ENCODE measurements at regions not wholly inside any gene's neighbourhood (a gene's known extent, or its start where the extent isn't known, plus 50 kb on each side); places are given as distances from the start of the nearest gene placed in this dataset.
"Not testable (repeated sequence)": the region's sequence is repeated elsewhere in the genome, so short reads cannot be mapped to it uniquely, and the experiment has no call there.

DNA sequence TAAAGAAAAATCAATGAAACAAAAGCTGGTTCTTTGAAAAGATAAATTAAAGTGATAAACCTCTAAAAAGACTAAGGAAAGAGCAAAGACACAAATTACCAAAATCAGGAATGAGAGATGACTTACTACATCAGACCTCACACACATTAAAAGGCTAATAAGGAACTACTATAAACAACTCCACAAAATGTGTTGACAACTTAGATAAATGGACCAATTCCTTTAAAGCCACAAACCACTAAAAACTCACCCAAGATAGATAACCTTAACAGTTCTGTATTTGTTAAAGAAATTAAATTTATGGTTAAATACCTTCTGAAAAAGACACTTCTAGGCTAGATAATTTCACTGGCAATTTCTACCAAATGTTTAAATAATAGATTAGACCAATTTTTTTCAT is 170.4 kb downstream of the SMAD6 start:
- Histone ChIP-seq H3K4me3 (ENCODE audit: low read depth, low read length, poor library complexity, severe bottlenecking) (no peak overlapping the region), H3K4me2 (ENCODE audit: low read length) (peak overlapping the region; percentile 22; the same call in 1 of the 2 replicates), H3K27ac (ENCODE audit: low read depth, low read length, poor library complexity, severe bottlenecking) (no peak overlapping the region), H2AFZ (ENCODE audit: low read length) (no peak overlapping the region), H3K4me1 (ENCODE audit: insufficient read depth, low read length, poor library complexity, severe bottlenecking) (peaks cover 14% of the 10 kb centered on the region), H4K20me1 (ENCODE audit: insufficient read depth, low read length) (no peaks in the 10 kb centered on the region), H3K36me3 (ENCODE audit: insufficient read depth, low read length) (no peaks in the 10 kb centered on the region), H3K79me2 (ENCODE audit: insufficient read depth, low read depth, low read length) (no peaks in the 10 kb centered on the region), H3K9me3 (ENCODE audit: low read length) (no peaks in the 10 kb centered on the region), H3K9me2 (ENCODE audit: insufficient read depth, low read length) (no peaks in the 10 kb centered on the region)
- no peak for DNase-seq (ENCODE audit: low spot score)
- POLR2A ChIA-PET, result interaction anchor here (0.9 kb wide), 1 partner anchor 23 kb away, joined by 3 read pairs; no protein-coding TSS in a partner anchor
- intact Hi-C loops (cut with micrococcal nuclease; ENCODE audit: unreplicated experiment), result no loop called here
- no TSS peak for BruUV-seq (replicated peaks)
- CTCF ChIA-PET (ENCODE audit: unreplicated experiment), result no interaction called here
- TF ChIP-seq, protein P1, sequence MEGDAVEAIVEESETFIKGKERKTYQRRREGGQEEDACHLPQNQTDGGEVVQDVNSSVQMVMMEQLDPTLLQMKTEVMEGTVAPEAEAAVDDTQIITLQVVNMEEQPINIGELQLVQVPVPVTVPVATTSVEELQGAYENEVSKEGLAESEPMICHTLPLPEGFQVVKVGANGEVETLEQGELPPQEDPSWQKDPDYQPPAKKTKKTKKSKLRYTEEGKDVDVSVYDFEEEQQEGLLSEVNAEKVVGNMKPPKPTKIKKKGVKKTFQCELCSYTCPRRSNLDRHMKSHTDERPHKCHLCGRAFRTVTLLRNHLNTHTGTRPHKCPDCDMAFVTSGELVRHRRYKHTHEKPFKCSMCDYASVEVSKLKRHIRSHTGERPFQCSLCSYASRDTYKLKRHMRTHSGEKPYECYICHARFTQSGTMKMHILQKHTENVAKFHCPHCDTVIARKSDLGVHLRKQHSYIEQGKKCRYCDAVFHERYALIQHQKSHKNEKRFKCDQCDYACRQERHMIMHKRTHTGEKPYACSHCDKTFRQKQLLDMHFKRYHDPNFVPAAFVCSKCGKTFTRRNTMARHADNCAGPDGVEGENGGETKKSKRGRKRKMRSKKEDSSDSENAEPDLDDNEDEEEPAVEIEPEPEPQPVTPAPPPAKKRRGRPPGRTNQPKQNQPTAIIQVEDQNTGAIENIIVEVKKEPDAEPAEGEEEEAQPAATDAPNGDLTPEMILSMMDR (conservative IDR thresholded peaks at IDR 0.05; ENCODE audit: low read length), result no peak
- TF ChIP-seq EZH2phosphoT487 (IDR thresholded peaks at IDR 0.05; ENCODE audit: borderline replicate concordance, low read depth, low read length), result no peak

DNA sequence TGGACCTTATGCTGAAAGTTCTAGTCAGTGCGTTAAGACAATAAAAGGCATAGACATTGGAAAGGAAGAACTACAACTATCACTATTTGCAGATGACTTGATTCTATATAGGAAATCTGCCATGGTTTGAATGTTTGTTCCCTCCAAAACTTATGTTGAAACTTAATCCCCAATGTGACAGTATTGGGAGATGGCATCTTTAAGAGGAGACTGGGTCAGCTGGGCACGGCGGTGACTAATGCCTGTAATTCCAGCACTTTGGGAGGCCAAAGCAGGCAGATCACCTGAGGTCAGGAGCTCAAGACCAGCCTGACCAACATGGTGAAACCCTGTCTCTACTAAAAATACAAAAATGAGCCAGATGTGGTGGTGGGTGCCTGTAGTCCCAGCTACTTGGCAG is 171.3 kb downstream of the SMAD6 start:
- BruUV-seq (replicated peaks); DNase-seq (ENCODE audit: low spot score); H3K9me2 ChIP-seq (ENCODE audit: insufficient read depth, low read length); H2AFZ ChIP-seq (ENCODE audit: low read length); H3K4me3 ChIP-seq (ENCODE audit: low read depth, low read length, poor library complexity, severe bottlenecking); H3K79me2 ChIP-seq (ENCODE audit: insufficient read depth, low read depth, low read length); H3K27ac ChIP-seq (ENCODE audit: low read depth, low read length, poor library complexity, severe bottlenecking); intact Hi-C loops (cut with micrococcal nuclease; ENCODE audit: unreplicated experiment); H4K20me1 ChIP-seq (ENCODE audit: insufficient read depth, low read length); CTCF ChIA-PET (ENCODE audit: unreplicated experiment); H3K9me3 ChIP-seq (ENCODE audit: low read length); H3K36me3 ChIP-seq (ENCODE audit: insufficient read depth, low read length); POLR2A ChIA-PET; H3K4me2 ChIP-seq (ENCODE audit: low read length): not testable (repeated sequence)
- peaks cover 14% of the 10 kb centered on the region for H3K4me1 ChIP-seq (ENCODE audit: insufficient read depth, low read length, poor library complexity, severe bottlenecking)

DNA sequence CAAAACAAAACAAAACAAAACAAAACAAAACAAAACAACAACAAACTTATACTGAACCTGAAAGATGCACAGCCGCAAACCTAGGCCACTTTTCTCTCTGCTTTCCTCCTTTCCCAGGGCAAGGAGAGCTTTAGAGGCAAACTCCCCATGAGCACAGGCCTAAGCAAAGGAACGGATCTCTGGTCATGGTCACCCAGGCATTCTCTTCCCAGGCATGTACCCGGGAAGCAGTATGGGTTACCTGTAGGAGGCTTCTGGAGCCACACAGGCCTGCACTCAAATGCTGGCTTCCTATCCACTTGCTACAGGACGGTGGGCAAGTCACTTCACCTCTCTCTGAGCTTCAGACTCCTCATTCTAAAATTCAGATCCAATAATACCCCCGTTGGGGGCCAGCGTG is 171.8 kb downstream of the SMAD6 start:
- H3K36me3 ChIP-seq (ENCODE audit: insufficient read depth, low read length), result no peaks in the 10 kb centered on the region
- H3K4me1 ChIP-seq (ENCODE audit: insufficient read depth, low read length, poor library complexity, severe bottlenecking), result peaks cover 18% of the 10 kb centered on the region
- BruUV-seq (replicated peaks), result no TSS peak
- H3K9me2 ChIP-seq (ENCODE audit: insufficient read depth, low read length), result no peaks in the 10 kb centered on the region
- ChIA-PET POLR2A (interaction anchor here (0.5 kb wide), 1 partner anchor 15 kb away, joined by 3 read pairs; no protein-coding TSS in a partner anchor), CTCF (ENCODE audit: unreplicated experiment) (no interaction called here)
- intact Hi-C loops (cut with micrococcal nuclease; ENCODE audit: unreplicated experiment), result no loop called here
- H4K20me1 ChIP-seq (ENCODE audit: insufficient read depth, low read length), result no peaks in the 10 kb centered on the region
- DNase-seq (ENCODE audit: low spot score), result no peak
- no peak overlapping the region for H3K27ac ChIP-seq (ENCODE audit: low read depth, low read length, poor library complexity, severe bottlenecking)
- H3K9me3 ChIP-seq (ENCODE audit: low read length), result no peaks in the 10 kb centered on the region
- no peaks in the 10 kb centered on the region for H3K79me2 ChIP-seq (ENCODE audit: insufficient read depth, low read depth, low read length)
- no peak overlapping the region for H2AFZ ChIP-seq (ENCODE audit: low read length)
- no peak overlapping the region for H3K4me3 ChIP-seq (ENCODE audit: low read depth, low read length, poor library complexity, severe bottlenecking)
- no peak for TF ChIP-seq EZH2phosphoT487 (IDR thresholded peaks at IDR 0.05; ENCODE audit: borderline replicate concordance, low read depth, low read length)
- TF ChIP-seq, protein P1 (conservative IDR thresholded peaks at IDR 0.05; ENCODE audit: low read length), result no peak
- no peak overlapping the region for H3K4me2 ChIP-seq (ENCODE audit: low read length)

All from OCI-LY7 (cell line).